ENCODE measurements at regions not wholly inside any gene's neighbourhood (a gene's known extent, or its start where the extent isn't known, plus 50 kb on each side); places are given as distances from the start of the nearest gene placed in this dataset.

- no peaks in the 10 kb centered on the region for H3K27me3 ChIP-seq (ENCODE audit: insufficient read depth, low read length, poor library complexity, severe bottlenecking)
- H3K4me2 ChIP-seq (ENCODE audit: low read depth, low read length, poor library complexity, severe bottlenecking), result no peak overlapping the region
- H2AFZ ChIP-seq (ENCODE audit: low read length), result no peak overlapping the region
- H3K9ac ChIP-seq (ENCODE audit: low read depth, low read length, poor library complexity, severe bottlenecking), result no peak overlapping the region
- H3K79me2 ChIP-seq (ENCODE audit: insufficient read depth, low read length), result no peaks in the 10 kb centered on the region
- H3F3A ChIP-seq (ENCODE audit: low read depth), result no peaks in the 10 kb centered on the region
- no peaks in the 10 kb centered on the region for H3K36me3 ChIP-seq (ENCODE audit: insufficient read depth, low read length)
- H3K4me3 ChIP-seq (ENCODE audit: low read length, poor library complexity, severe bottlenecking), result no peak overlapping the region
- no peaks in the 10 kb centered on the region; the same call in 1 of the 2 replicates for H3K9me3 ChIP-seq (ENCODE audit: insufficient read depth, low read depth, low read length)
- H3K9me2 ChIP-seq (replicated peaks; ENCODE audit: low read depth, low read length), result no peaks in the 10 kb centered on the region
- TF ChIP-seq EZH2phosphoT487 (IDR thresholded peaks at IDR 0.05; ENCODE audit: borderline replicate concordance) (no peak), CTCF (conservative IDR thresholded peaks at IDR 0.05; ENCODE audit: low read length) (no peak)
- no peaks in the 10 kb centered on the region for H3K4me1 ChIP-seq (ENCODE audit: insufficient read depth, low read length, poor library complexity, severe bottlenecking)
- no peaks in the 10 kb centered on the region for H4K20me1 ChIP-seq (ENCODE audit: insufficient read depth, low read length, poor library complexity, severe bottlenecking)
These were observed 159.4 kb downstream of the HS3ST3A1 start for GRCh38 chr17:13442361-13442760.

- Histone ChIP-seq H3K9ac (ENCODE audit: low read depth, low read length, poor library complexity, severe bottlenecking) (no peak overlapping the region), H3K4me3 (ENCODE audit: low read length, poor library complexity, severe bottlenecking) (no peak overlapping the region), H3K36me3 (ENCODE audit: insufficient read depth, low read length) (no peaks in the 10 kb centered on the region), H3K9me3 (ENCODE audit: insufficient read depth, low read depth, low read length) (no peaks in the 10 kb centered on the region; the same call in 1 of the 2 replicates), H2AFZ (ENCODE audit: low read length) (no peak overlapping the region), H3K27me3 (ENCODE audit: insufficient read depth, low read length, poor library complexity, severe bottlenecking) (no peaks in the 10 kb centered on the region), H3K79me2 (ENCODE audit: insufficient read depth, low read length) (no peaks in the 10 kb centered on the region), H3K4me1 (ENCODE audit: insufficient read depth, low read length, poor library complexity, severe bottlenecking) (no peaks in the 10 kb centered on the region), H3K9me2 (replicated peaks; ENCODE audit: low read depth, low read length) (no peaks in the 10 kb centered on the region), H3K4me2 (ENCODE audit: low read depth, low read length, poor library complexity, severe bottlenecking) (no peak overlapping the region), H3F3A (ENCODE audit: low read depth) (no peaks in the 10 kb centered on the region), H4K20me1 (ENCODE audit: insufficient read depth, low read length, poor library complexity, severe bottlenecking) (no peaks in the 10 kb centered on the region)
- TF ChIP-seq CTCF (conservative IDR thresholded peaks at IDR 0.05; ENCODE audit: low read length), result no peak
- TF ChIP-seq EZH2phosphoT487 (IDR thresholded peaks at IDR 0.05; ENCODE audit: borderline replicate concordance), result no peak
These were observed 159.9 kb downstream of the HS3ST3A1 start for GRCh38 chr17:13441873-13442272.

DNA sequence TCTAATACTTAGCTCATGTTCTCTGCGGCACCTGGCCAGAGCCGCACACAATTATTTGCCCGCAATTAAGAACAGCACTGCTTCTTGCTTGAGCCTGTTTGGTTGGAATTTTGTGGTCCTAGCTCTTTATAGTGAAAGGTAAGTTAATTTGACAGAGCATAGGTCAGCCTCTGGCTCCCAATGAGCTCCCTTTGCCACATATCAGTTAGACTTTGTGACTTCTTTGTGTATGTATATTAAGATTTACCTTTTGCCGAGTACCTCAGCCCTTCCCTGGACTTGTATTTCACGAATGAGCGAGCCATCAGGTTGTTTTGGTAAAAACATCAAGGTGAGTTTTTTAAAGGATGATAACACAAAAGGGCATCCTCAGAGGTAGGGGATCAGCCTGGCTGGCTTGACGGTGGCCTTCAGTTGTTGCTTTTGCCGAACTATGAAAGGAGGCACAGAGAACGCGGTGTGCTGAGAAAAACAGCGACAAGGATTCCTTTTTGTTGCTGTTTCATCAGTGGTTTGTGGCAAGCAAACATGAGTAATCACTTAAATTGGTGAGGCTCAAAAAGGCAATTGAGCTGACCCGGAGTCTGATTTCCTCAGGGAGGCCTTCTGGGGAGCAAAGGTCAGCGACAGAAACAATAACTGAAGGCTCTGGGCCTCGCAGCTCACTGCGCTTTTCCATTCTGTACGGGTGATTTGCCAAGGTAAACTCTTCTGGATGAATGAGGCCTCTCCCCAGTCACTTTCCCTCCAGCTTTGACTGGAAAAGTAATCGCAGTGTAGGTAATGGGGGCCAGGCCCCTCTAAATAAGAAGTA, 163.6 kb downstream of the HS3ST3A1 start:
- Histone ChIP-seq H3K27me3 (ENCODE audit: insufficient read depth, low read length, poor library complexity, severe bottlenecking) (no peaks in the 10 kb centered on the region), H2AFZ (ENCODE audit: low read length) (no peak overlapping the region), H3K36me3 (ENCODE audit: insufficient read depth, low read length) (no peaks in the 10 kb centered on the region), H3K4me2 (ENCODE audit: low read depth, low read length, poor library complexity, severe bottlenecking) (no peak overlapping the region), H3K9me2 (replicated peaks; ENCODE audit: low read depth, low read length) (no peaks in the 10 kb centered on the region), H3F3A (ENCODE audit: low read depth) (no peaks in the 10 kb centered on the region), H3K9ac (ENCODE audit: low read depth, low read length, poor library complexity, severe bottlenecking) (no peak overlapping the region), H3K4me3 (ENCODE audit: low read length, poor library complexity, severe bottlenecking) (no peak overlapping the region), H4K20me1 (ENCODE audit: insufficient read depth, low read length, poor library complexity, severe bottlenecking) (no peaks in the 10 kb centered on the region), H3K4me1 (ENCODE audit: insufficient read depth, low read length, poor library complexity, severe bottlenecking) (no peaks in the 10 kb centered on the region), H3K9me3 (ENCODE audit: insufficient read depth, low read depth, low read length) (no peaks in the 10 kb centered on the region; the same call in 1 of the 2 replicates), H3K79me2 (ENCODE audit: insufficient read depth, low read length) (no peaks in the 10 kb centered on the region)
- TF ChIP-seq EZH2phosphoT487 (IDR thresholded peaks at IDR 0.05; ENCODE audit: borderline replicate concordance), result no peak
- TF ChIP-seq CTCF (conservative IDR thresholded peaks at IDR 0.05; ENCODE audit: low read length), result no peak
